ENCODE measurements at regions not wholly inside any gene's neighbourhood (a gene's known extent, or its start where the extent isn't known, plus 50 kb on each side); places are given as distances from the start of the nearest gene placed in this dataset.

DNA sequence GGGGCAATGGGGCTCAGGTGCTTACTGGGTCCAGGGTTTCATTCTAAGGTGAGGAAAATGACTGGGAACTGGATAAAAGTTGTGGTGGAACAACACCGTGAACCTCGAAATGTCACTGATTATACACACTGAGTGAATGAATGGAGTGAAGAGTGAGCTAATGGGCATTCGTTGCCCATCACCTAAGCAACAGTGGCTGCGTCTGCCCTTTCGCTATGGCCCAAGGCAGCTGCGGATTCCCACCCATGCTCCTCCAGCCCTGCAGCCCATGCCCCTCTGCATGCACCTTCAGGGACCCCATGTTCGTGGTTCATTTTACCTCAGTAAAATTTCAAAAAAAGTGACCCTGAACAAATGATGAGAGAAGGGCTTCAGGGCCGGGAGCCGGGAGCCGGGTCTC lies 196.3 kb downstream of the CTTN start:
- H2AFZ ChIP-seq, result no peak overlapping the region
- H3K79me2 ChIP-seq, result no peaks in the 10 kb centered on the region
- no peaks in the 10 kb centered on the region for H3K27me3 ChIP-seq
- no peaks in the 10 kb centered on the region for H3K9me3 ChIP-seq (ENCODE audit: low read depth)
- no peaks in the 10 kb centered on the region for H3K9me2 ChIP-seq (replicated peaks; ENCODE audit: insufficient read depth)
- no peaks in the 10 kb centered on the region for H4K20me1 ChIP-seq (ENCODE audit: insufficient read depth, poor library complexity, severe bottlenecking)
- 91% methylated on average over 10 of the region's 10 CpGs for WGBS (ENCODE audit: low lambda C conversion rate, missing lambda C conversion rate)
- no peak for TF ChIP-seq EZH2phosphoT487 (IDR thresholded peaks at IDR 0.05; ENCODE audit: low read depth, severe bottlenecking, unreplicated experiment)
- TF ChIP-seq, protein P1, sequence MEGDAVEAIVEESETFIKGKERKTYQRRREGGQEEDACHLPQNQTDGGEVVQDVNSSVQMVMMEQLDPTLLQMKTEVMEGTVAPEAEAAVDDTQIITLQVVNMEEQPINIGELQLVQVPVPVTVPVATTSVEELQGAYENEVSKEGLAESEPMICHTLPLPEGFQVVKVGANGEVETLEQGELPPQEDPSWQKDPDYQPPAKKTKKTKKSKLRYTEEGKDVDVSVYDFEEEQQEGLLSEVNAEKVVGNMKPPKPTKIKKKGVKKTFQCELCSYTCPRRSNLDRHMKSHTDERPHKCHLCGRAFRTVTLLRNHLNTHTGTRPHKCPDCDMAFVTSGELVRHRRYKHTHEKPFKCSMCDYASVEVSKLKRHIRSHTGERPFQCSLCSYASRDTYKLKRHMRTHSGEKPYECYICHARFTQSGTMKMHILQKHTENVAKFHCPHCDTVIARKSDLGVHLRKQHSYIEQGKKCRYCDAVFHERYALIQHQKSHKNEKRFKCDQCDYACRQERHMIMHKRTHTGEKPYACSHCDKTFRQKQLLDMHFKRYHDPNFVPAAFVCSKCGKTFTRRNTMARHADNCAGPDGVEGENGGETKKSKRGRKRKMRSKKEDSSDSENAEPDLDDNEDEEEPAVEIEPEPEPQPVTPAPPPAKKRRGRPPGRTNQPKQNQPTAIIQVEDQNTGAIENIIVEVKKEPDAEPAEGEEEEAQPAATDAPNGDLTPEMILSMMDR (IDR thresholded peaks at IDR 0.05; ENCODE audit: poor library complexity), result no peak
- TF ChIP-seq EZH2 (IDR thresholded peaks at IDR 0.05; ENCODE audit: borderline replicate concordance), result no peak
- no peak overlapping the region for H3K4me3 ChIP-seq
- DNase-seq (ENCODE audit: low spot score), result no peak
- no peaks in the 10 kb centered on the region for H3K4me1 ChIP-seq (ENCODE audit: insufficient read depth)
- no peak overlapping the region for H3K27ac ChIP-seq
- no peaks in the 10 kb centered on the region for H3K36me3 ChIP-seq (replicated peaks; ENCODE audit: insufficient read depth, low read depth)
- no peak overlapping the region for H3K4me2 ChIP-seq

DNA sequence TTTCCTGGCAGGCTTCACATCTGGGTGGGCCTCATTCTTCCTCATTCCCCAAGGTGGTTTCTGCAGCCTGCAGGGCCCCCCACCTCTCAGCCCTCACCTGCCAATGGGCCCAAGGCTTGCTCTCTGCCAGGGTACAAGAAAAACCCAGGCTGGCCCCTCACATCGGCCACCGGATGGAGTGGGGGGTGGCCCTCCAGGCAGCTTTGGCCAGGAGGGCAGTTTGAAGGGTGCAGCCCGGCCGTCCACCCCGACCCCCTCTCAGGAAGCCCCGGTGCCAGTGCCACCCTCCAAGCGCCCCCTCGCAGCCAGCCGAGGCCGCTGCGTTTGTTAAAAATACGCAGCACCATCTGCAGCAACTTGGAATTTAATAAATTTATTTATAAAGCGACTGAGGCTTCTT lies 196.7 kb downstream of the CTTN start:
- no peak for TF ChIP-seq EZH2 (IDR thresholded peaks at IDR 0.05; ENCODE audit: borderline replicate concordance)
- TF ChIP-seq, protein P1 (IDR thresholded peaks at IDR 0.05; ENCODE audit: poor library complexity), result no peak
- Histone ChIP-seq H3K79me2 (no peaks in the 10 kb centered on the region), H3K9me2 (replicated peaks; ENCODE audit: insufficient read depth) (no peaks in the 10 kb centered on the region), H3K4me2 (no peak overlapping the region), H3K4me1 (ENCODE audit: insufficient read depth) (no peaks in the 10 kb centered on the region), H4K20me1 (ENCODE audit: insufficient read depth, poor library complexity, severe bottlenecking) (no peaks in the 10 kb centered on the region), H2AFZ (no peak overlapping the region), H3K4me3 (no peak overlapping the region), H3K27ac (no peak overlapping the region), H3K27me3 (no peaks in the 10 kb centered on the region), H3K36me3 (replicated peaks; ENCODE audit: insufficient read depth, low read depth) (no peaks in the 10 kb centered on the region), H3K9me3 (ENCODE audit: low read depth) (no peaks in the 10 kb centered on the region)
- 97% methylated on average over 13 of the region's 13 CpGs for WGBS (ENCODE audit: low lambda C conversion rate, missing lambda C conversion rate)
- no peak for DNase-seq (ENCODE audit: low spot score)

DNA sequence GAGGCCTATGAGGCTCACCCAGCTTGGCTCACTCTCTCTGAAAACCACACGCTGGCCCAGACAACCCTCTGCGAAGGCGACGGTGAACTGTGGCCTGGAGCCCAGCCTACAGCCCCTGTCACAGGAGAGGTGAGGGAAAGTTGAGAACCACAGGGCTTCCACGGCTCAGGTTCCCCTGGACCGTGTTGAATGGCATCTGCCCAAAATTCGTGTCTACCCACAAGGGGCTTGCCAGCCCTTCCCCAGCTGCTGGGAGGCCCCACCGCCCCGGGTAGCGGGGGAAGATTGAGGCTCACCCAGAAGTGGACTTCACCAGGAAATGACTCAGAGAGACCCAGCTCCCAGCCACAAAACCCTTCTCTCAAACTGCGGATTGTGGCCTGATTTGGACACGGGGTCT lies 197.1 kb downstream of the CTTN start:
- no peak overlapping the region for H3K27ac ChIP-seq
- no peaks in the 10 kb centered on the region for H3K27me3 ChIP-seq
- no peak overlapping the region for H2AFZ ChIP-seq
- H3K79me2 ChIP-seq, result no peaks in the 10 kb centered on the region
- H3K36me3 ChIP-seq (replicated peaks; ENCODE audit: insufficient read depth, low read depth), result no peaks in the 10 kb centered on the region
- no peak overlapping the region for H3K4me3 ChIP-seq
- no peaks in the 10 kb centered on the region for H4K20me1 ChIP-seq (ENCODE audit: insufficient read depth, poor library complexity, severe bottlenecking)
- no peak for TF ChIP-seq EZH2 (IDR thresholded peaks at IDR 0.05; ENCODE audit: borderline replicate concordance)
- TF ChIP-seq, protein P1 (IDR thresholded peaks at IDR 0.05; ENCODE audit: poor library complexity), result no peak
- TF ChIP-seq EZH2phosphoT487 (IDR thresholded peaks at IDR 0.05; ENCODE audit: low read depth, severe bottlenecking, unreplicated experiment), result no peak
- WGBS (ENCODE audit: low lambda C conversion rate, missing lambda C conversion rate), result 78% methylated on average over 12 of the region's 12 CpGs
- H3K9me3 ChIP-seq (ENCODE audit: low read depth), result no peaks in the 10 kb centered on the region
- no peak overlapping the region for H3K4me2 ChIP-seq
- no peaks in the 10 kb centered on the region for H3K4me1 ChIP-seq (ENCODE audit: insufficient read depth)
- no peaks in the 10 kb centered on the region for H3K9me2 ChIP-seq (replicated peaks; ENCODE audit: insufficient read depth)
- no peak for DNase-seq (ENCODE audit: low spot score)

DNA sequence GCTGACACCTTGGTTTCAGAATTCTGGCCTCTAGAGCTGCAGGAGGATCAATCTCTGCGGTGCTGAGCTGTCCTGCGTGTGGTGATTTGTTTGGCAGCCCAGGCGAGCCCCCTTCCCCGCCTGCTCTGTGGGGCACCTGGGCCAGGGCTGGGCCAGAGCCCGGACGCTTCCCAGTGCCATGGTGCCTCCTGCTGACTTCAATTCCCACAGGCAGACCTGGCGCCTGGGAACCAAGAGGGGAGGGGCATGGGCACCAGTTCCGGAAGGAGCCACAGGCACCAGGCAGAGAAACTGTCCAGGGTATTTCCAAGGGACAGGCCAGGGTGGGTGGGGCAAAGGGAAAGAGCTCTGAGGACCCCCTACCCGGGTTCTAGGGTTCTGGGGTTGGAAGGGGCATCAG lies 197.8 kb downstream of the CTTN start:
- Histone ChIP-seq H3K36me3 (replicated peaks; ENCODE audit: insufficient read depth, low read depth) (no peaks in the 10 kb centered on the region), H3K27ac (no peak overlapping the region), H3K79me2 (no peaks in the 10 kb centered on the region), H3K9me3 (ENCODE audit: low read depth) (no peaks in the 10 kb centered on the region), H3K4me2 (no peak overlapping the region), H3K27me3 (no peaks in the 10 kb centered on the region), H4K20me1 (ENCODE audit: insufficient read depth, poor library complexity, severe bottlenecking) (no peaks in the 10 kb centered on the region), H3K4me1 (ENCODE audit: insufficient read depth) (no peaks in the 10 kb centered on the region), H3K9me2 (replicated peaks; ENCODE audit: insufficient read depth) (no peaks in the 10 kb centered on the region), H2AFZ (no peak overlapping the region), H3K4me3 (no peak overlapping the region)
- DNase-seq (ENCODE audit: low spot score), result no peak
- 86% methylated on average over 9 of the region's 9 CpGs for WGBS (ENCODE audit: low lambda C conversion rate, missing lambda C conversion rate)
- no peak for TF ChIP-seq EZH2 (IDR thresholded peaks at IDR 0.05; ENCODE audit: borderline replicate concordance)
- TF ChIP-seq, protein P1 (IDR thresholded peaks at IDR 0.05; ENCODE audit: poor library complexity), result no peak
- no peak for TF ChIP-seq EZH2phosphoT487 (IDR thresholded peaks at IDR 0.05; ENCODE audit: low read depth, severe bottlenecking, unreplicated experiment)
